ENCODE measurements at regions not wholly inside any gene's neighbourhood (a gene's known extent, or its start where the extent isn't known, plus 50 kb on each side); places are given as distances from the start of the nearest gene placed in this dataset.

DNA sequence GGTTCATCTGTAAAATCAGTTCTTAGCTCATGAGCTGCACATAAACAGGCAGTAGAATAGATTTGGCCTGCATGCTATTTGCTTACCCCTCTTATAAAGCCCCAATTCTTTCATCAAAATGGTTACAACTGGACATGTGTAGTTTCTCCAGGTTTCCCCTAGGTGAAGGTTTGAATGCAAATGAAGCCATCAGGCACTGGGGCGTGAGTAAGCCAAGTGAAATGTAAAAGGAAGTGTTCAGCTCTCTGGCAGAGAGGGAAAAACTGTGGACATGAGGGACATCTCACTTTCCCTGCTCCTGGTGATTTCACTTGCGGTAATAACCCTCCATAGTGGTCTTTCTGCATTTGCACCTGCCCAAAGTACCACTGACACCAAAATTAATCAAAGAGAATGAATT is 1402.3 kb upstream of the LRRTM1 start:
- no peaks in the 10 kb centered on the region for H3K36me3 ChIP-seq (ENCODE audit: insufficient read depth, low read length)
- no peaks in the 10 kb centered on the region for H3K9me3 ChIP-seq (ENCODE audit: insufficient read depth, low read length, severe bottlenecking)
- no peak overlapping the region for H2AFZ ChIP-seq (ENCODE audit: low read depth, low read length)
- H3K4me3 ChIP-seq (ENCODE audit: low read depth in 1 of 2, low read length in 2 of 2), result no peak overlapping the region
- H3K4me1 ChIP-seq (ENCODE audit: insufficient read depth, low read length), result no peaks in the 10 kb centered on the region
- no peak overlapping the region for H3K27ac ChIP-seq (ENCODE audit: low read length)
- no peak for TF ChIP-seq EZH2 (IDR thresholded peaks at IDR 0.05; ENCODE audit: borderline replicate concordance, low read depth, low read length, severe bottlenecking)
- TF ChIP-seq, protein P1, sequence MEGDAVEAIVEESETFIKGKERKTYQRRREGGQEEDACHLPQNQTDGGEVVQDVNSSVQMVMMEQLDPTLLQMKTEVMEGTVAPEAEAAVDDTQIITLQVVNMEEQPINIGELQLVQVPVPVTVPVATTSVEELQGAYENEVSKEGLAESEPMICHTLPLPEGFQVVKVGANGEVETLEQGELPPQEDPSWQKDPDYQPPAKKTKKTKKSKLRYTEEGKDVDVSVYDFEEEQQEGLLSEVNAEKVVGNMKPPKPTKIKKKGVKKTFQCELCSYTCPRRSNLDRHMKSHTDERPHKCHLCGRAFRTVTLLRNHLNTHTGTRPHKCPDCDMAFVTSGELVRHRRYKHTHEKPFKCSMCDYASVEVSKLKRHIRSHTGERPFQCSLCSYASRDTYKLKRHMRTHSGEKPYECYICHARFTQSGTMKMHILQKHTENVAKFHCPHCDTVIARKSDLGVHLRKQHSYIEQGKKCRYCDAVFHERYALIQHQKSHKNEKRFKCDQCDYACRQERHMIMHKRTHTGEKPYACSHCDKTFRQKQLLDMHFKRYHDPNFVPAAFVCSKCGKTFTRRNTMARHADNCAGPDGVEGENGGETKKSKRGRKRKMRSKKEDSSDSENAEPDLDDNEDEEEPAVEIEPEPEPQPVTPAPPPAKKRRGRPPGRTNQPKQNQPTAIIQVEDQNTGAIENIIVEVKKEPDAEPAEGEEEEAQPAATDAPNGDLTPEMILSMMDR (IDR thresholded peaks at IDR 0.05; ENCODE audit: borderline replicate concordance, extremely low read depth, low read length, poor library complexity, severe bottlenecking), result no peak
- DNase-seq (no peak), ATAC-seq (ENCODE audit: insufficient read depth, low read depth) (no peak)
- no peak overlapping the region for H3K9ac ChIP-seq (ENCODE audit: low read depth, low read length)
- no peak overlapping the region for H3K4me2 ChIP-seq (ENCODE audit: insufficient read depth, low read length)
- no peaks in the 10 kb centered on the region for H3K27me3 ChIP-seq (ENCODE audit: insufficient read depth, low read length, poor library complexity)
- H3K79me2 ChIP-seq (ENCODE audit: insufficient read depth, low read length), result no peaks in the 10 kb centered on the region
- no peaks in the 10 kb centered on the region for H4K20me1 ChIP-seq (ENCODE audit: insufficient read depth, low read length)

DNA sequence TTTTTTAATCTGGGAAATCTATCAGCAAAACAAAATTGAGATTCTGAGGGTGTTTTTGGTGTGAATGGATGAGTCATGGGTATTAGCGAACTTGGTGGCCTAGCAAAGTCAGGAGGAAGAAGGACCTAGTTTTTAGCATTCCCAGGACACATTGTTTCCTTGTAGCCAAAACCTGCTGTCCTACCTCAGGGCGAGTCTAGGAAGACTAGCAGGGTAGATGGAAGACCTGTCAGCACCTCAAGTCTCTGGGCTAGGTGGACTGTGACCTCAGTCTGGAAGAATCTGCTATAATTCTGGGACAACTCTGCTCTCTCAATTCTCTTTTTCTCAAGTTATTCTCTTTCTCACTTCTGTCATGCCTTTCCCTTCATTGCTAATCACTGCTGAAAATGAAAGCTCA is 1399.3 kb upstream of the LRRTM1 start:
- Histone ChIP-seq H3K4me2 (ENCODE audit: insufficient read depth, low read length) (no peak overlapping the region), H4K20me1 (ENCODE audit: insufficient read depth, low read length) (no peaks in the 10 kb centered on the region), H3K4me1 (ENCODE audit: insufficient read depth, low read length) (no peaks in the 10 kb centered on the region), H3K9me3 (ENCODE audit: insufficient read depth, low read length, severe bottlenecking) (no peaks in the 10 kb centered on the region), H3K4me3 (ENCODE audit: low read depth in 1 of 2, low read length in 2 of 2) (no peak overlapping the region), H3K79me2 (ENCODE audit: insufficient read depth, low read length) (no peaks in the 10 kb centered on the region), H3K36me3 (ENCODE audit: insufficient read depth, low read length) (no peaks in the 10 kb centered on the region), H2AFZ (ENCODE audit: low read depth, low read length) (no peak overlapping the region), H3K27ac (ENCODE audit: low read length) (no peak overlapping the region), H3K27me3 (ENCODE audit: insufficient read depth, low read length, poor library complexity) (no peaks in the 10 kb centered on the region), H3K9ac (ENCODE audit: low read depth, low read length) (no peak overlapping the region)
- ATAC-seq (ENCODE audit: insufficient read depth, low read depth) (no peak), DNase-seq (no peak)
- TF ChIP-seq, protein P1 (IDR thresholded peaks at IDR 0.05; ENCODE audit: borderline replicate concordance, extremely low read depth, low read length, poor library complexity, severe bottlenecking), result no peak
- TF ChIP-seq EZH2 (IDR thresholded peaks at IDR 0.05; ENCODE audit: borderline replicate concordance, low read depth, low read length, severe bottlenecking), result no peak

DNA sequence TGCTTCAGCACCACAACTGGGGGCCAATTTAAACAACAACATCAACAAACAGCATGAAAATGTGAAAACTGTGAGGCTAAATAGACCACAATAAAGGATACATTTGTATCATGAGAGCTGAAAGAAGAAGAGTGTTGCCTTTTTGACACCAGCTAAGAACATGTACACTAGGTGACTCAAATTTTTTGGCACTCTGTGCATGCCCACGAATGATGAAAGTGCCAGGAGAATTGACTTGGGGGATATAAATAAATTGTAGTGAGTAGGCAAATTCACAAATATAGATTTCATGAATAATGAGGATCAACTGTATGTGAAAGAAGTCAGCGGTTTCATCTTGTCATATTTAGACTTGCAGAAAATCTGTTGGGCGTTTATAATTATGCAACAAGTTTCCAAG is 1388.0 kb upstream of the LRRTM1 start:
- H3K36me3 ChIP-seq (ENCODE audit: insufficient read depth, low read length), result no peaks in the 10 kb centered on the region
- no peak for ATAC-seq (ENCODE audit: insufficient read depth, low read depth)

More for the DNA sequence above, 1388.0 kb upstream of the LRRTM1 start:
- Histone ChIP-seq H3K9ac (ENCODE audit: low read depth, low read length) (no peak overlapping the region), H3K4me1 (ENCODE audit: insufficient read depth, low read length) (no peaks in the 10 kb centered on the region), H3K27me3 (ENCODE audit: insufficient read depth, low read length, poor library complexity) (no peaks in the 10 kb centered on the region), H3K4me3 (ENCODE audit: low read depth in 1 of 2, low read length in 2 of 2) (no peak overlapping the region), H3K27ac (ENCODE audit: low read length) (no peak overlapping the region), H4K20me1 (ENCODE audit: insufficient read depth, low read length) (no peaks in the 10 kb centered on the region), H3K79me2 (ENCODE audit: insufficient read depth, low read length) (no peaks in the 10 kb centered on the region), H3K4me2 (ENCODE audit: insufficient read depth, low read length) (no peak overlapping the region), H2AFZ (ENCODE audit: low read depth, low read length) (no peak overlapping the region), H3K9me3 (ENCODE audit: insufficient read depth, low read length, severe bottlenecking) (no peaks in the 10 kb centered on the region)
- no peak for DNase-seq
- TF ChIP-seq EZH2 (IDR thresholded peaks at IDR 0.05; ENCODE audit: borderline replicate concordance, low read depth, low read length, severe bottlenecking), result no peak
- TF ChIP-seq, protein P1 (IDR thresholded peaks at IDR 0.05; ENCODE audit: borderline replicate concordance, extremely low read depth, low read length, poor library complexity, severe bottlenecking), result no peak
